Urothelium cell line (cell line): ENCODE measurements at regions not wholly inside any gene's neighbourhood (a gene's known extent, or its start where the extent isn't known, plus 50 kb on each side); places are given as distances from the start of the nearest gene placed in this dataset.
"Not testable (repeated sequence)": the region's sequence is repeated elsewhere in the genome, so short reads cannot be mapped to it uniquely, and the experiment has no call there.

Source experiments
- DNase-seq: peaks from one replicate; pipeline ENCODE4 v3.0.0; 2011; ENCODE audit warnings: low spot score, mixed read lengths
- FAIRE-seq: peaks from 2 replicates; lab custom pipeline; 2011; peaks lifted over from hg19 to GRCh38; lab: Jason Lieb, UNC

DNA sequence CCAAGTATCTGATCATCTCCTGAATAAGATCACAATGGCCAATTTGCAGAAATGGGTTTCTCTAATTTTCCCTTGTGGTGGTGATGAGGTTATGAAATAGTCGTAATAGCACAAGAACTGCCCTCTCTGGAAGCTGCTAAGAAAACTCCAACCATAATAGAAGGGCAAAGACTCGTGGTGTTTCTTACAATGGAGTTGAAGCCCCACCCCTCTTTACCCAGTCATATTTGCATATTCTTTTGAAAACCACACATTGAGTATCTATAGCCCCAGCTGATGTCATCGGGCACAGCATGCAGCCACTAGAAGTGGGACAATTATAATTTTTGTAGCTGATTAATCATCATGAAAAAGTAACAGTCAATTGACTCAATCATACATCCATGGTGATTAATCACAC, 452.1 kb upstream of the POU3F2 start:
- FAIRE-seq, result no peak
- DNase-seq, result no peak

DNA sequence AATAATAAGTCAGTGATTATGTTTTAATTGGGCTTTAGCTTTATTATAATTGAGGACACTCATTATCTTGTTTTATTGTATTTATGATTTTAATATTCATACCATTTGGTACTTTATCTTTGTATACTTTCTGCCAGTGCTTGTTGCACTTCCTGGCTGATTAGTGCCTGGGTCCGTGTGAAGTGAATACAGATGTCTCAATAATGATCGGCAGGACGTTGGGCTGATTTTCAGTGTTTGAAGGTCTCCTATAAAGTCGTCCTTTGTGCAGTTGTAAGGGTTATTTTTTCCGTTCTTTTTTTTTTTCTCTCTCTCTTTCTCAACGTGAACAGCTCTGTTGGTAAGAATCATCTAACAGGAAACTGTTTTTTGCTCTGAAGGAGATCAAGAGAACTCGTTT, 450.0 kb upstream of the POU3F2 start:
- no peak for FAIRE-seq

DNA sequence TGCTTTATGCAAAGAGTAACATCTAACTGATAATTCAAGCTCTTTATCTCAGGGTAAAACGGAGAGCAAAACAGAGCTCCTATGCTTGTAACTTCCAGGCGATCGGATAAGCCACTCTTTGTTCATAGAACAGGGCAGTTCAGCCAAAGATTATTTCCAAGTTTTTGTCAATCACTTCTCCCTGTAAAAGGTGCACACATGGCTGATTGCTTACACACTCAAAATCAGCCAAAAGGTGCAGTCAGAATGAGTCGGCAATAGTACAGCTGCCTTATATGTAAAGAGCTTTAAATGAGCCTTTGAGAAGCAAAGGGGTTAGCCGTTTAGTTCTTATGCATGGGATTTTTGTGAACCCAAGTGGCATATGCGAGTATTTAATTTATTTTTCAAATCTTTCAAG, 449.6 kb upstream of the POU3F2 start:
- DNase-seq, result no peak
- FAIRE-seq, result no peak

More for the DNA sequence above, 450.0 kb upstream of the POU3F2 start:
- no peak for DNase-seq

DNA sequence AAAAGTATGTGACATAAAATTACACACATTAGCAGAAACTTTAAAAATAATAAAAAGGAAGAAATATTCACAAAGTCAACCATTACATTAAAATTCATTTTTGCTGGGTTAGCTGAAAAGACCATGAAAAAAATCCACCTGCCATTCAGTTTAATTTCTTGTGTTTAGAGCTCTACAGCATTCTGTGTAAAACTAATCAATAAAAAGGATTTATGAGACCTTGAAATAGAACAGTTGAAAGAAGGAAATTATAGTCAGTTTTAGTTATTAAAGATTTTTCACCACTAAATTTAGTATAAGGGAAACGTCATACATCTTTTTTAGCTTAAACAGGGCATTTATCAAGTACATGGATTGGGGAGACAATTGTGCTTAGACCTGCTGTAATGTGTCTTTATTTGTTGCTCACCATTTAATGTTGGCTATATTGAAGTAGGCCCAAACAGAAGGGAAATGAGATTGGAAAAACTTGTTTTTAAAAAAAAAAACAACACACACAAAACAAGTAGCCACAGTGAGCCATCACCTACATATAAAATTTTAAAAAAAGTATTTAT, 438.7 kb upstream of the POU3F2 start:
- DNase-seq (no peak), FAIRE-seq (no peak)

DNA sequence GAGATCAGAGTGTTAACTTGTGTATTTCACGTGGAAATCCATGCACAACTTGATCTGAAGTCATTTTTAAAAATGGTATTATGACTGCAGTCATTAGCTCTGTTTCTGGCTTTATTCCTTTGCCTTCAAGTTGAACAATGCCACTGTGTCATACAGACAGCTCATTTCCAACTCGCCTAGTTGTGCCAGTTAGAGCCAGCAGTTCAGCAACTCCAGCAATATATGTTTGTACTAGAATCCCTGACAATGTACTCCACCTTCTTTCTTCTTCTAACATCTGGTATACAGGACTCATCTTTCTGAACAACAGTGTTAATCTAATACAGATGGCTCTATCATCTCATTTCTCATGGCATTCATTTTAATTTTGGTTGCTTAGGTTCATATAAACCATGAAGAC, 418.3 kb upstream of the POU3F2 start:
- FAIRE-seq (no peak), DNase-seq (no peak)

DNA sequence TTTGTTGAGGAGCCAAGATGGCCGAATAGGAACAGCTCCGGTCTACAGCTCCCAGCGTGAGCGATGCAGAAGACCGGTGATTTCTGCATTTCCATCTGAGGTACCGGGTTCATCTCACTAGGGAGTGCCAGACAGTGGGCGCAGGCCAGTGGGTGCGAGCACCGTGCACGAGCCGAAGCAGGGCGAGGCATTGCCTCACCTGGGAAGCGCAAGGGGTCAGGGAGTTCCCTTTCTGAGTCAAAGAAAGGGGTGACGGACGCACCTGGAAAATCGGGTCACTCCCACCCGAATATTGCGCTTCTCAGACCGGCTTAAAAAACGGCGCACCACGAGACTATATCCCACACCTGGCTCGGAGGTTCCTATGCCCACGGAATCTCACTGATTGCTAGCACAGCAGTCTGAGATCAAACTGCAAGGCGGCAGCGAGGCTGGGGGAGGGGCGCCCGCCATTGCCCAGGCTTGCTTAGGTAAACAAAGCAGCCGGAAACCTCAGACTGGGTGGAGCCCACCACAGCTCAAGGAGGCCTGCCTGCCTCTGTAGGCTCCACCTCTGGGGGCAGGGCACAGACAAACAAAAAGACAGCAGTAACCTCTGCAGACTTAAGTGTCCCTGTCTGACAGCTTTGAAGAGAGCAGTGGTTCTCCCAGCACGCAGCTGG, 417.7 kb upstream of the POU3F2 start:
- DNase-seq, result not testable (repeated sequence)

DNA sequence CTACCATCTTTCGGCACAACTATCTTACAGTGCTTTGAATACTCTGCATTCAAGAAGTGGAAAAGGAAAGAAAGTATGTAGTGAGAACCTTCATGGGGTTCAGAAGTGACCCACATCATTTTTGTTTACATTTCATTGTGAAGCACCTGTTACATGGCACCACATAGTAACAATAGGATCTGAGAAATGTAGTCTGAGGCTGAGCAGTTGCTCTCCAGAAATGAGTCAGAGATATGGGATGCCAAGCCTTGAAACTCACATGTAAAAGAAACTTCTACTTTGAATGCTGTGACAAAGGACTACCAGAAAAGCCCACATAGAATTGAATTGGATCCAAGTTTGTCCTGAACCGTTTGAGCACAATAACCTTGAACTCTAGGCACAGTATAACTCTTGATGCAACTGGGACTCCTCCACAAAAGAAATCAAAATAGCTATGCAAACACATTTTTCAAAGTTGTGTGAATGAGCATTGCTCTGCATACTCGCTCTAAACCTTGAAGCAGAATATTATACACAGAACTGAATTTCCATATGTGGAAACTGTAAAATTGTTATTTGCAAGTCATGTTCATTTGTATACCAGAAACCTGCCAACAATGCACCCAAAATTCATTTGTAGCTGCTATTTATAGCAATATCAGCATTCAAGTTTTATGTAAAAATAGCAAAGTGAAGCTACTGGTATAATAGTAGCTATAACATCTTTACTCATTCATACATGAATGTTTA, 400.9 kb upstream of the POU3F2 start:
- DNase-seq, result no peak
- FAIRE-seq, result no peak

More for the DNA sequence above, 417.7 kb upstream of the POU3F2 start:
- not testable (repeated sequence) for FAIRE-seq

DNA sequence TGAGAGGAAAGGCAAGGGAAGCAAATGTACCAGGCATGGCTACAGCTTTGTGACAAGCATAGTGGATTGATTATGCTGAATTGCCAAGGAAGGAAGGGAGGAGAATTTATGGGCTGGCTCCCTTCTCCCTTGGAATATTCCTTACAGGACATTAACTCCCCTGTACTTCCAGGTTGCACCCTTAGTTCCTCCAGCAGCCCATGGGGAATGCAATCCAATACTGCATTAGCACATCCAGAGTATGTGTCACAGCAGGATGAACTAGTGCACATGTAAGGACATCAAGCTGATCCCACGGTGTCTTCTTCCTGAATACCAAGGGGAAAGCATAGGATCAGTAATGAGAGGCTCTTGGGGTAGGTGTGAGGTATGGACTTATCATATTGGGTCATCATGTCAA, 390.7 kb upstream of the POU3F2 start:
- FAIRE-seq, result no peak
- DNase-seq, result no peak

DNA sequence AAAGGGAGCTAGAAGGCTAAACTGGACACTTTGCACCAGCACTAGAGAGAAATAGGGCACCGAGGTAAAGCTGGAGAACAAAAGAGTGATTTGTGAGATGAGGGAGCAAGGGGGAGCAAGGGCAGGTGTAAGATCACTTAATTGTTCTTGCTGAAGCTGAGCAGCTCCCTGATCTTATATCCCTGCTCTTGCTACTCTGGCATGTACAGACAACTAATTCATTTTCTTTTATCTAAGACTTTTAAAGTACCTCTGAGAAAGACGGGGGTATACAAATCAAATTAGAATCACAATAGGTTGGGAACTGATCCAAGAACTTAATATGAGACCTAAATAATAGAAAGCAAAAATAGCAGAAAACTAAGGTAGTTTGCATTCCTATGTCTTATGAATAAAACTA, 381.7 kb upstream of the POU3F2 start:
- no peak for DNase-seq
- no peak for FAIRE-seq

DNA sequence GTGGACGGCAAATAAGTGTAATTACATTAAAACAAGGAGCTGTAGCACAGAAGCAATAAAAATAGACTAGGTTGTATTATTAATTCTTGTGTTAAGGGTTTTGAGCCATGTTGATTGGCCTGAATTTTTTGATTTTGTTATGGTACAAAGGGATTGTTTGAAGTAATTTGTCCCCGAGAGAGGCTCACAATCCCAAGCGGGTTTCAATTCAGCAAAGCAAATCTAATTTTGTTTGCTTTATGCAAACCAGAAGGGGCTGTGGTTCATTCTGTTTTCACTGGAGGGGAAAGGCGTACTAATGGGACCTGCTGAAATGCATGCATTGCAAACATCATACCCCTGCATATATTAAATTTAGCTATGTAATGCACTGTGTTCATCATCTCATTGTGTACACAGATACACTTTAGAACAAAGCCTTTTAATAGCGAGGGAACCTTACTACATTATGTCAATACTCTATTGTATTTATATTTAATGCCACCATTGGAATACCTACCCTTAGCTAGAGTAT, 379.5 kb upstream of the POU3F2 start:
- FAIRE-seq (no peak), DNase-seq (no peak)

DNA sequence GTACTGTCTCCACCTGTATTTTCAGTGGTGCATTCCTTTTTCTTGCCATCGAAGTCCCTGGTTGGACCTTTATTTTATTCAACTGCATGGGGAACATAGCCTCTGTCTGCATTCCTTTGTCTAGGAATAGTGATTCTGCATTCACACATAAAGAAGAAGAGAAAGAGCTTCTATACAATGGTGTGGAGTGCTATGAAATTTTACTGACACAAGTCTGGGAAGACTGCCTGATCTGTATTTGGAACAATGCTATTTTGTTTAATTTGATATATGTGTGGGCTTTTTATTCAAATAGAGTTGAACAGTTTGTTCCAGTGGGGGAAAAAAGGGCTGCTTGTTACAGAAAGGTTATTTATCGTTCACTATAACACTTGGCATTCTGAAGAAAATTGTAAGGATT, 375.7 kb upstream of the POU3F2 start:
- DNase-seq (no peak), FAIRE-seq (no peak)

DNA sequence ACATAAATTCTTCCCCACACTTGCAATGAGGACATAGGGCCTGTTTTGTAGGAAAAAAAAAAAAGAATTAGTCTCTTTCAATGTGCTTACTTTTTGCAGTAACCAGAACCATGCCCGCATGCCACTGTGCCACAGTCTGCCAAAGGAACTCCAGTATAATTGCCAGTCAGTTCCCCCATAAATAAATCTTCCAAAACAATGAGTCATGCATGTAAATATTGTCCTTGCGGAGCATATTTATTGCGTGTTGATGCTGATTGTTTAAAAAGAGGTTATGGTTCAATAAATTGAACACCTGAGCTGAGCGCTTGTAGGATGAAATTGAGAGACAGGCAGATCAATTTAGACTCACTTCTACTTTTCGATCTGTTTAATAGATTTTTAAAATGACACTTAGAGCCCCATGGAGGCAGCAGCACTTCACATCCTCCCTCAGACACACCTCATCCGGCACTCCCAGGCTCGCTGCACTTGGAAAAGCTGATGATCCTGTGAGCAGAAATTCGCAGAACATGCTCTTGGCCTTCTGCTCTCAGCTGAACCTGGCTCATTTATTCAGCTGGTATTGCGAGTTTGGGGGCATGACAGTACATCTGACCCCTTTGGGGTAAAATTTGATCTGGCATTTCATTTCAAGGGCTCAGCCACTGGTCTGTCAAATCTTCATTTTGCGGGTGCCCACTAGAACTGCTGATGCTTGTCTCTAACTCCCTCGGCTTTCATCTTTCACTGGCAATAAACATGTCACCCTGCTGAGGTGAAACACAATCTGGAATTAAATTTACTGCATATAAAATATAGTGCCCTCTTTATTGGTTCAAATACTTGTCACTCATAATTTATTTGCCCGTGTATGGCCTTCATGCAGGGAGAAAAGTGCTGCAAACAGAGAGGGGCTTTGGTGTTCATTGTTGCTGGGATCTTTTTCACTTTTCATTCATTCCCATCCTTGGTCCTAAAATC, 371.1 kb upstream of the POU3F2 start:
- no peak for FAIRE-seq
- DNase-seq, result no peak

DNA sequence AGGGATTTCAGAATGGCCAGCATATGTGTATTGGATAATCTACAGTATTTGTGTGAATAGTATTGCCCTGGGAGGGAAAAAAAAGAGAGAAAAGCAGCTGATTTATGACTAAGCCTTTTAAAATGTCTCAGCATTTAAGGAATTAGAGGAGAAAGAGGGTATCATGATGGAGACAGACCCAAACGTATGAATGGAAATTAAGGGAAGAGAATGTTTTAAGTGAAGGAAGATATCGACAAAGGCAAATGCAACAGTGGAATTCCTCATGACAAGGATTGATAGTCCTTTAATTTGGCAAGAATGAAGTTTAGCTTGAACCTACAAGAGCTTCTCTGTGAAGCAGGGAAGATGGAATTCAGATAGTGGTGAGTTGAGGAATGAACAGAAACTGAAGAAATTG, 367.3 kb upstream of the POU3F2 start:
- FAIRE-seq (no peak), DNase-seq (no peak)

DNA sequence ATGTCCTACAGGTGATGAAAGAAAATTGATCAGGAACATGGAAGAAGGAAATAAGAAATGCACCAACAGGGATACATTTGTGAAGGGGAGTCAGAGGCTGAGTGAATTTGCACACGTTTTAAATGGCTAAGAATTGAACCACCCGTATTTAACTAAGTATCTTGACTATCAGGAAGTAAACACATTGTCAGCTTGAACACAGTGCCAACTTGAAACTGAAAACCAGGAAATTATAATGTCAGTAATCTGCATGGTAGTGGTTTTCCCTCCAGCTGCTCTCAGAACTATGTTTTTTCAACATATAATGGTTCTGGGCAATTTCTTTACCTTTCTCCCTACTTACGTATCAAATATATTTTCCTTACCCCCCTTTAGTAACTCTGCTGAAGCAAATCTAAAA, 366.5 kb upstream of the POU3F2 start:
- FAIRE-seq (no peak), DNase-seq (no peak)

DNA sequence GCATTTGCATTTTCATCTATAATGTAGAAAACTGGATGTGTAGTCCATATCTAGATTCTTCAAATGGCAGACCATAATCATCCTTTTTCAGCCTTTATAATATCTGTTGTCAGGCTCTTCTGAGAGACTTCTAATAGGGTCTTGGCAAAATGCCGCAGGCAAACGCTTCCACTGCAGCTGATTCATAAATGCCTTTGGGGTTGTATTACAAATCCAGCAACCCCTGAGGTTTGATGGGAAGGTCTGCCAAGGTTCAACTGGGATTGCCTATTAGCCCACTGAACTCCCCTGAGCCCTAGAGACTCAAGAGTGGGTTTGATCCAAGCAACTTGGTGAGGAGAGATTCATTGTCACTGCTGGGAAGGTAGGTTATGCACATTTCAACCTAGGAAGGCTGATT, 365.2 kb upstream of the POU3F2 start:
- DNase-seq (no peak), FAIRE-seq (no peak)

DNA sequence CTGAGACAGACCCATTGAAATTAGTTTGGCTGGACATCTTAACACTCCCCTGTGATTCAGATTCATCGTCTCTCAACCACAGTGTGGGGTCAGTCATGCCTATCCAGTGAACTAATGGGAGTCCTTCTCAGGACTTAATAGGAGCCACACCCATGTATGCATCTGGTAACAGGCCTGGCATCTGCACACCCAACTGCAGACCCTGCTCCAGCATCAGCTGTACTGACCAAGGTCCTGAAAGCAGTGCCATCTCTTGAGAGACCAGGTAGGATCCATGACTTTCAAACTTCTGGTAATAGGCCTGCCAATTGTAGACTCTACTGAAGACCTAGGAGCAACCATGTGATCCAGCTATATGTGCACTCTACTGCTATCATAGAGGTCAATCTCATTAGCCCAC, 363.6 kb upstream of the POU3F2 start:
- DNase-seq, result no peak
- FAIRE-seq, result no peak

DNA sequence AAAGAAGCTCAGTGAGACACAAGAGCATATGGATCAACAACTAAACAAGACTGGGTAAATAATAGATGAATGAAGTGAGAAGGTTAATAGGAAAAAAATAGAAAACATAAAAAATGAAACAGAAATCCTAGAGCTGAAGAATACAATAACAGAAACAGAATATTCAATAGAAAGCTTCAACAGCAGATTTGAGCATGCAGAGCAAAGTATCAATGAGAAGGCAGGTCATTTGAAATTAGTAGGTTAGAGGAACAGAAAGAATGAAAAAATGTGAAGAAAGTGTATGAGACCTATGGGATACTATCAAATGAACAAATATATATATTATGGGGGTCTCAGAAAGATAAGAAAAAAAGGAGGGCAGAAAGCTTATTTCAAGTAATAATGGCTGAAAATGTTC, 362.9 kb upstream of the POU3F2 start:
- FAIRE-seq (no peak), DNase-seq (no peak)

DNA sequence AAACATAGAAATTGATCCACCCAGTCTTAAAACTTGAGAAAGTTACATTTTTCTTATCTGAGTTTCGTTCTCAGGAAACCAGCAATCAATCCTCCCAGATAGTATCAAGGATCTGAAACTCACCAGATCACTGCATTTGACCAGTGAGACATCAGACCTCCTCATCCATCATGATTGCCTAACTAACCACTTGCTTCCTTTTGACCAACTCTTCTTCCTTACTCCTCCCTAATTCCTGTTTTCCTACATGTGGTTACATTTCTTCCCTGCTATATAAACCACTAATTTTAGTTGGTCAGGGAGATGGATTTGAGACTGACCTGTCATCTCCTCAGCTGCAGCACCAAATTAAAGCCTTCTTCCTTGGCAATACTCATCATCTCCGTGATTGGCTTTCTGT, 357.1 kb upstream of the POU3F2 start:
- FAIRE-seq, result no peak
- no peak for DNase-seq

DNA sequence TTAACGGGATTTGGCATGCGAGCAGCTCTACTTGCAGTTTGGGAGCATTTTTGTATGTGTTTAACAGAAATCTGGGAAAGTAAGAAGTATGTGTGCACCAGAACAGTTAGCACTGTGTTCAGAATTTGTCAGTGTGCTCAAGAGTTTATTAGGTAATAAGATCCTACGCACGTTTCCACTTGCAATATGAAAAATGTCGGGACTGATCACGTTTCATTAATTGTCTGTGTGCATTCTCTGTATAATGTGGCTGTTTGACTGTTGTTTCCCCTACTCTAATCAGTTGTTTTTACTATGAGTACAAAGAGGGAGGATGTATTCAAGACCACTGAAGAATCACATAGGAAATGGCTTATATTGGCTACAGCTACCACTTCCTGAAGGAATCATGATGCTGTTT, 349.7 kb upstream of the POU3F2 start:
- FAIRE-seq (no peak), DNase-seq (no peak)

DNA sequence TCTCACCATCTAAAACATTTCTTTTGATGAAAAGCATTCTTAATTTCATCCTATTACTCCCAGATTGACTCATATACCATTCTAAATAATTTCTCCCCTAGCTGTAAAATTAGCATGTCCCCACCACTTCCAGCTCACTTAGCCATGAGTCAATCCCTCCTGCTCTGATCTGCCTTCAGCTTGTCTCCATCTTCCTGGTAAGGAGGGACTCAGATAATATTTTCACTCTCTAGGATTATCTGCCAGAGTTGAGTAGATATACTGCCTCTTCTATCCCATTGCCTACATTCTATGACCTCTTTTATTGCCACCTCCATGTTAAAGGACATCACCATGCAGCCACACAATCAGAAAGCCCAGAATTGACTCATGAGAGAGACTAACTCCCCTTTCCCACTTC, 348.8 kb upstream of the POU3F2 start:
- FAIRE-seq, result no peak
- DNase-seq, result no peak

DNA sequence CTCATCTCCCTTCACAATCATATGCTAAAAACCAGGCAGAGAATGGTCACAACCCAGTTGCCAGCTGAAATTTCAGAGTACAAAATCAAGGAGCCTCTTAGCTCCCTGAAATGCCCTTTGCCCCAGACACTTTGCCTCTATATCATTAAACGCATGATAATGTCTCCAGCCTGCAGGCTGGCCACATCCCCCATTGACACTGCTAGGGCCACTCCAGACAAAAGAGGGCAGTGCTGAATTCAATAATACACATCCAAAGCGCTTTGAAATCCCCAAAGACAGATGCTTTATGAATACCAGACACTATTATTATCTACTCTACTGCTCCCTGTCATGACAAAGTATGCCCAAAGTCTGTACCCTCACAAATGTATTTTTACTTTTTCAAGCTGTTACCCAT, 348.3 kb upstream of the POU3F2 start:
- no peak for FAIRE-seq
- no peak for DNase-seq
